ENCODE measurements at regions not wholly inside any gene's neighbourhood (a gene's known extent, or its start where the extent isn't known, plus 50 kb on each side); places are given as distances from the start of the nearest gene placed in this dataset.

GRCh38 chr7:145082366-145083161, 246.7 kb upstream of the TPK1 start:
- DNase-seq, result no peak

GRCh38 chr7:145065473-145065872, 229.6 kb upstream of the TPK1 start:
- DNase-seq, result no peak

GRCh38 chr7:145064114-145064513, 228.3 kb upstream of the TPK1 start:
- DNase-seq, result no peak

GRCh38 chr7:145053781-145054180, 217.9 kb upstream of the TPK1 start:
- no peak for DNase-seq

- DNase-seq, result no peak
Observed at GRCh38 chr7:145050415-145050814, 214.6 kb upstream of the TPK1 start.

GRCh38 chr7:145036604-145037405, 201.0 kb upstream of the TPK1 start:
- DNase-seq, result peak in 3 of 5 experiments; percentile 2 to 49 (median 5)

- peak in 1 of 5 experiments; percentile 6 for DNase-seq
Observed at GRCh38 chr7:145031162-145031561, 195.3 kb upstream of the TPK1 start.

- no peak for DNase-seq
Observed at GRCh38 chr7:145030754-145031153, 194.9 kb upstream of the TPK1 start.

- no peak for DNase-seq
Observed at GRCh38 chr7:145020454-145020853, 184.6 kb upstream of the TPK1 start.

- no peak for DNase-seq
Observed at GRCh38 chr7:145016068-145016467, 180.2 kb upstream of the TPK1 start.

- DNase-seq, result no peak
Observed at GRCh38 chr7:145009876-145010275, 174.0 kb upstream of the TPK1 start.

GRCh38 chr7:145005601-145006000, 169.7 kb upstream of the TPK1 start:
- DNase-seq, result no peak

GRCh38 chr7:144997512-144997911, 161.7 kb upstream of the TPK1 start:
- no peak for DNase-seq

GRCh38 chr7:144995495-144995894, 159.6 kb upstream of the TPK1 start:
- no peak for DNase-seq

GRCh38 chr7:144991041-144991440, 155.2 kb upstream of the TPK1 start:
- no peak for DNase-seq

- DNase-seq, result no peak
Observed at GRCh38 chr7:144987686-144988085, 151.8 kb upstream of the TPK1 start.

- no peak for DNase-seq
Observed at GRCh38 chr7:144982133-144982532, 146.3 kb upstream of the TPK1 start.

GRCh38 chr7:144975882-144976281, 140.0 kb upstream of the TPK1 start:
- DNase-seq, result no peak

GRCh38 chr7:144969787-144970186, 133.9 kb upstream of the TPK1 start:
- no peak for DNase-seq

GRCh38 chr7:144960763-144961162, 124.9 kb upstream of the TPK1 start:
- no peak for DNase-seq

GRCh38 chr7:144957998-144958397, 122.1 kb upstream of the TPK1 start:
- DNase-seq, result no peak

- no peak for DNase-seq
Observed at GRCh38 chr7:144955422-144955821, 119.6 kb upstream of the TPK1 start.

- DNase-seq, result no peak
Observed at GRCh38 chr7:144941127-144941526, 105.3 kb upstream of the TPK1 start.

- no peak for DNase-seq
Observed at GRCh38 chr7:144937199-144937598, 101.3 kb upstream of the TPK1 start.

All from T-helper 2 cell (primary cell).